CD14-positive monocyte (primary cell): ENCODE measurements at regions not wholly inside any gene's neighbourhood (a gene's known extent, or its start where the extent isn't known, plus 50 kb on each side); places are given as distances from the start of the nearest gene placed in this dataset.

ENCODE experiments used
- DNase-seq, 3 donors: peaks; one replicate each; pipeline ENCODE4 v3.0.0-alpha.2; 2011 to 2022
- H2AFZ ChIP-seq: 2 replicates; pipeline ENCODE4 v1.6.0; 2012; ENCODE audit warnings: mild to moderate bottlenecking, low read depth, low read length, inconsistent platforms; ENCODE audit not compliant: insufficient read depth, poor library complexity, severe bottlenecking
- H3K27ac ChIP-seq, 2 donors: 1 replicate in 1 of 2; 2 replicates in 1 of 2; pipeline ENCODE4 v1.5.1; 2012 to 2013; ENCODE audit warnings: low read length in 2 of 2, control low read depth in 1 of 2, inconsistent platforms in 1 of 2, low read depth in 1 of 2, mild to moderate bottlenecking in 1 of 2
- H3K27me3 ChIP-seq, 2 donors: one replicate each; pipeline versions ENCODE4 v1.6.0 to v1.6.1; 2011 to 2013; ENCODE audit warnings: low read length in 2 of 2; ENCODE audit not compliant: control insufficient read depth in 2 of 2, insufficient read depth in 2 of 2
- H3K36me3 ChIP-seq, 2 donors: replicated peaks in 1 of 2; 1 replicate in 1 of 2; 2 replicates in 1 of 2; pipeline versions ENCODE4 v1.5.1 to v1.6.1; 2012 to 2013; ENCODE audit warnings: low read length in 2 of 2, control low read depth in 1 of 2, inconsistent platforms in 1 of 2, mild to moderate bottlenecking in 1 of 2; ENCODE audit not compliant: insufficient read depth in 2 of 2, control insufficient read depth in 1 of 2
- H3K4me1 ChIP-seq, 2 donors: 1 replicate in 1 of 2; 2 replicates in 1 of 2; pipeline versions ENCODE4 v1.5.1 to v1.6.1; 2012 to 2013; ENCODE audit warnings: low read length in 2 of 2, control low read depth in 1 of 2, inconsistent platforms in 1 of 2, mild to moderate bottlenecking in 1 of 2, moderate library complexity in 1 of 2; ENCODE audit not compliant: insufficient read depth in 2 of 2, control insufficient read depth in 1 of 2
- H3K4me2 ChIP-seq: replicated peaks from 2 replicates; pipeline ENCODE3; 2012; ENCODE audit warnings: low read length, moderate library complexity, mild to moderate bottlenecking; ENCODE audit not compliant: poor library complexity, severe bottlenecking; ENCODE audit errors: extremely low read depth
- H3K4me3 ChIP-seq, 3 experiments: fragments of 200-600 bp in 1 of 3; sonication (generic) in 1 of 3; replicated peaks in 1 of 3; 1 replicate in 2 of 3; 2 replicates in 1 of 3; pipeline ENCODE4 v1.5.1; 2011 to 2013; ENCODE audit warnings: low read length in 3 of 3, mild to moderate bottlenecking in 3 of 3, control low read depth in 2 of 3, low read depth in 2 of 3, inconsistent platforms in 1 of 3, moderate library complexity in 1 of 3
- H3K79me2 ChIP-seq: 2 replicates; pipeline ENCODE4 v1.6.0; 2012; ENCODE audit warnings: mild to moderate bottlenecking, control low read depth, inconsistent platforms, low read length, moderate library complexity; ENCODE audit not compliant: insufficient read depth
- H3K9ac ChIP-seq: 2 replicates; pipeline ENCODE4 v1.6.0; 2017; ENCODE audit warnings: low read length, mild to moderate bottlenecking; ENCODE audit not compliant: insufficient read depth, poor library complexity, severe bottlenecking
- H3K9me3 ChIP-seq, 2 donors: replicated peaks in 1 of 2; 1 replicate in 1 of 2; 2 replicates in 1 of 2; pipeline versions ENCODE4 v1.5.1 to v1.6.1; 2012 to 2013; ENCODE audit warnings: low read length in 2 of 2, control low read depth in 1 of 2; ENCODE audit not compliant: control insufficient read depth in 1 of 2, insufficient read depth in 1 of 2
- H4K20me1 ChIP-seq: 2 replicates; pipeline ENCODE4 v1.6.0; 2012; ENCODE audit warnings: mild to moderate bottlenecking, low read length, control low read depth, moderate library complexity; ENCODE audit not compliant: insufficient read depth
- H3K27ac Mint-ChIP-seq, 7 donors: one replicate each; pipeline ENCODE4 v1.8.0; 2020; ENCODE audit warnings: mild to moderate bottlenecking in 7 of 7, mixed read lengths in 7 of 7, moderate library complexity in 6 of 7, inconsistent platforms in 2 of 7
- H3K27me3 Mint-ChIP-seq, 3 donors: one replicate each; pipeline ENCODE4 v1.8.0; 2021 to 2022; ENCODE audit warnings: low read depth in 3 of 3, mild to moderate bottlenecking in 3 of 3, mixed read lengths in 3 of 3, moderate library complexity in 3 of 3, inconsistent platforms in 1 of 3
- H3K36me3 Mint-ChIP-seq, 2 donors: one replicate each; pipeline ENCODE4 v1.8.0; 2020; ENCODE audit warnings: mixed read lengths in 2 of 2, inconsistent platforms in 1 of 2, mild to moderate bottlenecking in 1 of 2
- H3K4me1 Mint-ChIP-seq: one replicate; pipeline ENCODE4 v1.8.0; 2020; ENCODE audit warnings: mild to moderate bottlenecking, mixed read lengths
- H3K4me3 Mint-ChIP-seq, 2 donors: one replicate each; pipeline ENCODE4 v1.8.0; 2020; ENCODE audit warnings: mild to moderate bottlenecking in 2 of 2, mixed read lengths in 2 of 2, moderate library complexity in 1 of 2
- H3K9me3 Mint-ChIP-seq, 7 donors: one replicate each; pipeline ENCODE4 v1.8.0; 2020 to 2022; ENCODE audit warnings: mixed read lengths in 7 of 7, mild to moderate bottlenecking in 6 of 7, moderate library complexity in 6 of 7, inconsistent platforms in 2 of 7
- CTCF ChIP-seq: fragments of 200-600 bp; IDR thresholded peaks from one replicate; pipeline ENCODE4 v1.8.0; 2022; ENCODE audit warnings: antibody characterized with exemption, mild to moderate bottlenecking
- WGBS: methylation state at CpG from one replicate; pipeline ENCODE4 v1.1.5; 2013; ENCODE audit warnings: missing lambda C conversion rate; ENCODE audit not compliant: insufficient coverage; 5-methylcytosine and 5-hydroxymethylcytosine counted together
- intact Hi-C, 2 donors: fragments of 100-400 bp; cut with micrococcal nuclease; formaldehyde crosslinking; loops; one replicate each; pipeline versions ENCODE4 v1.15.0 to v1.15.1; 2023

GRCh38 chr11:23111527-23111926, 251.3 kb upstream of the CCDC179 start:
- Histone ChIP-seq H3K36me3 (no peaks in the 10 kb centered on the region), H3K4me3 (no peak overlapping the region), H3K27me3 (no peaks in the 10 kb centered on the region), H3K9me3 (no peaks in the 10 kb centered on the region), H3K9ac (no peak overlapping the region), H2AFZ (no peak overlapping the region), H4K20me1 (no peaks in the 10 kb centered on the region), H3K4me1 (no peaks in the 10 kb centered on the region), H3K4me2 (no peak overlapping the region), H3K27ac (no peak overlapping the region), H3K79me2 (no peaks in the 10 kb centered on the region)
- DNase-seq = no peak
- no peak overlapping the region for H3K27ac Mint-ChIP-seq
- no peak for TF ChIP-seq CTCF
- peaks cover 0 to 4% (median 2%) of the 10 kb centered on the region in 3 donors for H3K27me3 Mint-ChIP-seq
- no peak overlapping the region for H3K4me3 Mint-ChIP-seq
- WGBS = no CpG with 5 or more reads among the region's 2 CpGs
- no peaks in the 10 kb centered on the region for H3K36me3 Mint-ChIP-seq
- H3K9me3 Mint-ChIP-seq = peaks cover 0 to 2% (median 0%) of the 10 kb centered on the region in 7 donors
- intact Hi-C loops = no loop called here
- no peaks in the 10 kb centered on the region for H3K4me1 Mint-ChIP-seq

GRCh38 chr11:23112390-23112789, 252.1 kb upstream of the CCDC179 start:
- peaks cover 0 to 3% of the 10 kb centered on the region in 2 donors for H3K9me3 ChIP-seq
- no peak for DNase-seq
- Mint-ChIP-seq H3K4me3 (no peak overlapping the region), H3K27ac (no peak overlapping the region), H3K36me3 (no peaks in the 10 kb centered on the region), H3K27me3 (peaks cover 0 to 4% (median 2%) of the 10 kb centered on the region in 3 donors), H3K9me3 (peaks cover 0 to 8% (median under 1%) of the 10 kb centered on the region in 7 donors), H3K4me1 (no peaks in the 10 kb centered on the region)
- H3K27ac ChIP-seq = no peak overlapping the region
- H3K4me3 ChIP-seq = no peak overlapping the region
- no peaks in the 10 kb centered on the region for H3K79me2 ChIP-seq
- no peak overlapping the region for H2AFZ ChIP-seq
- 0% methylated on average over 1 of the region's 4 CpGs for WGBS
- no peak overlapping the region for H3K9ac ChIP-seq
- TF ChIP-seq CTCF = no peak
- intact Hi-C loops = no loop called here
- H3K27me3 ChIP-seq = no peaks in the 10 kb centered on the region
- H3K4me2 ChIP-seq = no peak overlapping the region
- H3K4me1 ChIP-seq = no peaks in the 10 kb centered on the region
- H3K36me3 ChIP-seq = no peaks in the 10 kb centered on the region
- no peaks in the 10 kb centered on the region for H4K20me1 ChIP-seq
